NB4 (cell line): ENCODE measurements at regions not wholly inside any gene's neighbourhood (a gene's known extent, or its start where the extent isn't known, plus 50 kb on each side); places are given as distances from the start of the nearest gene placed in this dataset.
"Not testable (repeated sequence)": the region's sequence is repeated elsewhere in the genome, so short reads cannot be mapped to it uniquely, and the experiment has no call there.

Source experiments
- DNase-seq: peaks from one replicate; pipeline ENCODE4 v3.0.0; 2010; ENCODE audit warnings: low read depth
- H3K4me3 ChIP-seq: one replicate; pipeline ENCODE4 v1.5.1; 2011; ENCODE audit warnings: mild to moderate bottlenecking, low read depth, low read length, moderate library complexity
- CTCF ChIP-seq: IDR thresholded peaks from one replicate; pipeline ENCODE4 v1.5.1; 2012; ENCODE audit warnings: low read depth, low read length
- MAX ChIP-seq: IDR thresholded peaks from 2 replicates; pipeline ENCODE4 v1.6.1; 2011; ENCODE audit warnings: low read depth, low read length
- MYC ChIP-seq: IDR thresholded peaks from 2 replicates; pipeline ENCODE4 v1.6.1; 2011; ENCODE audit warnings: low read depth, low read length
- POLR2A ChIP-seq: IDR thresholded peaks from 2 replicates; pipeline ENCODE4 v1.6.1; 2011; ENCODE audit warnings: mild to moderate bottlenecking; ENCODE audit not compliant: insufficient read length; ENCODE audit errors: extremely low read depth

GRCh38 chr4:189235599-189235998 is 705.1 kb upstream of the FRG1 start:
- no peak for DNase-seq
- no peak for TF ChIP-seq MAX
- no peak for TF ChIP-seq POLR2A
- no peak for TF ChIP-seq CTCF
- no peak for TF ChIP-seq MYC

GRCh38 chr4:189236321-189236720 is 704.4 kb upstream of the FRG1 start:
- DNase-seq, H3K4me3 ChIP-seq: not testable (repeated sequence)

More at GRCh38 chr4:189235599-189235998, 705.1 kb upstream of the FRG1 start:
- H3K4me3 ChIP-seq, result no peak overlapping the region

GRCh38 chr4:189237340-189237739 is 703.3 kb upstream of the FRG1 start:
- no peak overlapping the region for H3K4me3 ChIP-seq
- no peak for TF ChIP-seq MYC
- TF ChIP-seq MAX, result no peak
- no peak for TF ChIP-seq POLR2A
- TF ChIP-seq CTCF, result no peak
- no peak for DNase-seq

- DNase-seq, result no peak
- TF ChIP-seq POLR2A (no peak), MAX (no peak)
- H3K4me3 ChIP-seq, result no peak overlapping the region
Measured at GRCh38 chr4:189255636-189256035, 685.0 kb upstream of the FRG1 start.

GRCh38 chr4:189261475-189261874 is 679.2 kb upstream of the FRG1 start:
- DNase-seq, result no peak
- no peak overlapping the region for H3K4me3 ChIP-seq
- TF ChIP-seq MAX (no peak), MYC (no peak), POLR2A (no peak), CTCF (no peak)

- TF ChIP-seq MYC, result no peak
- TF ChIP-seq POLR2A, result no peak
- TF ChIP-seq CTCF, result no peak
- TF ChIP-seq MAX, result no peak
- no peak overlapping the region for H3K4me3 ChIP-seq
- no peak for DNase-seq
Measured at GRCh38 chr4:189265515-189265914, 675.2 kb upstream of the FRG1 start.

GRCh38 chr4:189267312-189267965 is 673.2 kb upstream of the FRG1 start:
- H3K4me3 ChIP-seq, result no peak overlapping the region
- TF ChIP-seq MAX (no peak), MYC (no peak), POLR2A (no peak), CTCF (no peak)
- no peak for DNase-seq
